Subcutaneous abdominal adipose tissue (tissue), 5 donors: ENCODE measurements at regions not wholly inside any gene's neighbourhood (a gene's known extent, or its start where the extent isn't known, plus 50 kb on each side); places are given as distances from the start of the nearest gene placed in this dataset.

Source experiments
- H3K27ac ChIP-seq: one replicate; pipeline ENCODE4 v1.7.0; 2013; ENCODE audit warnings: low read depth, mild to moderate bottlenecking, inconsistent platforms, low read length, moderate library complexity
- H3K27me3 ChIP-seq, 5 donors: one replicate each; pipeline ENCODE4 v1.7.0; 2013; ENCODE audit warnings: low read length in 5 of 5, inconsistent platforms in 1 of 5; ENCODE audit not compliant: control insufficient read depth in 5 of 5, insufficient read depth in 4 of 5
- H3K36me3 ChIP-seq, 5 donors: one replicate each; pipeline ENCODE4 v1.7.0; 2013; ENCODE audit warnings: low read length in 5 of 5; ENCODE audit not compliant: control insufficient read depth in 5 of 5, insufficient read depth in 5 of 5
- H3K4me1 ChIP-seq, 5 donors: one replicate each; pipeline ENCODE4 v1.7.0; 2013; ENCODE audit warnings: low read length in 5 of 5, mild to moderate bottlenecking in 3 of 5, moderate library complexity in 1 of 5; ENCODE audit not compliant: control insufficient read depth in 5 of 5, insufficient read depth in 5 of 5
- H3K4me3 ChIP-seq, 5 donors: one replicate each; pipeline ENCODE4 v1.7.0; 2013; ENCODE audit warnings: low read length in 5 of 5, low read depth in 1 of 5
- H3K9ac ChIP-seq, 5 donors: one replicate each; pipeline ENCODE4 v1.7.0; 2013; ENCODE audit warnings: low read length in 5 of 5, mild to moderate bottlenecking in 4 of 5, moderate library complexity in 3 of 5
- H3K9me3 ChIP-seq, 5 donors: one replicate each; pipeline ENCODE4 v1.7.0; 2013; ENCODE audit warnings: low read length in 5 of 5; ENCODE audit not compliant: control insufficient read depth in 5 of 5
- donor health status: healthy.
- donor health status: healthy.
- donor health status: healthy.
- donor health status: healthy.
- donor health status: healthy.

GRCh38 chr2:226423498-226423960, 376.1 kb downstream of the IRS1 start:
- no peak overlapping the region for H3K27ac ChIP-seq
- H3K36me3 ChIP-seq = no peaks in the 10 kb centered on the region
- no peaks in the 10 kb centered on the region for H3K9me3 ChIP-seq
- H3K4me1 ChIP-seq = peaks cover 0 to 16% (median 12%) of the 10 kb centered on the region in 5 donors
- H3K27me3 ChIP-seq = no peaks in the 10 kb centered on the region
- peak overlapping the region in 3 of 5 donors; percentile 1 to 41 (median 8) for H3K4me3 ChIP-seq
- H3K9ac ChIP-seq = peak overlapping the region in 1 of 5 donors; percentile 11

GRCh38 chr2:226420646-226421045, 379.0 kb downstream of the IRS1 start:
- H3K4me3 ChIP-seq = no peak overlapping the region
- no peaks in the 10 kb centered on the region for H3K36me3 ChIP-seq
- no peaks in the 10 kb centered on the region for H3K9me3 ChIP-seq
- no peak overlapping the region for H3K27ac ChIP-seq
- no peak overlapping the region for H3K9ac ChIP-seq
- H3K27me3 ChIP-seq = no peaks in the 10 kb centered on the region
- H3K4me1 ChIP-seq = peaks cover 0 to 16% (median 12%) of the 10 kb centered on the region in 5 donors

- Histone ChIP-seq H3K4me1 (peaks cover 0 to 17% (median 9%) of the 10 kb centered on the region in 5 donors), H3K9ac (no peak overlapping the region), H3K36me3 (no peaks in the 10 kb centered on the region), H3K4me3 (no peak overlapping the region), H3K9me3 (no peaks in the 10 kb centered on the region), H3K27ac (no peak overlapping the region), H3K27me3 (no peaks in the 10 kb centered on the region)
These were observed 381.1 kb downstream of the IRS1 start for GRCh38 chr2:226418521-226418920.

GRCh38 chr2:226414335-226414734, 385.3 kb downstream of the IRS1 start:
- Histone ChIP-seq H3K27me3 (no peaks in the 10 kb centered on the region), H3K9me3 (no peaks in the 10 kb centered on the region), H3K27ac (no peak overlapping the region), H3K4me3 (no peak overlapping the region), H3K4me1 (peaks cover 0 to 13% (median 5%) of the 10 kb centered on the region in 5 donors), H3K9ac (no peak overlapping the region), H3K36me3 (no peaks in the 10 kb centered on the region)

- Histone ChIP-seq H3K9ac (no peak overlapping the region), H3K4me1 (peaks cover 0 to 13% (median 5%) of the 10 kb centered on the region in 5 donors), H3K9me3 (no peaks in the 10 kb centered on the region), H3K27me3 (no peaks in the 10 kb centered on the region), H3K27ac (no peak overlapping the region), H3K4me3 (no peak overlapping the region), H3K36me3 (no peaks in the 10 kb centered on the region)
These were observed 386.0 kb downstream of the IRS1 start for GRCh38 chr2:226413498-226414130.

GRCh38 chr2:226411727-226412360, 387.8 kb downstream of the IRS1 start:
- Histone ChIP-seq H3K4me1 (peaks cover 0 to 13% (median 5%) of the 10 kb centered on the region in 5 donors), H3K36me3 (no peaks in the 10 kb centered on the region), H3K9ac (no peak overlapping the region), H3K4me3 (no peak overlapping the region), H3K9me3 (no peaks in the 10 kb centered on the region), H3K27me3 (no peaks in the 10 kb centered on the region), H3K27ac (no peak overlapping the region)

GRCh38 chr2:226411205-226411604, 388.4 kb downstream of the IRS1 start:
- H3K4me3 ChIP-seq = no peak overlapping the region
- H3K9me3 ChIP-seq = no peaks in the 10 kb centered on the region
- no peak overlapping the region for H3K27ac ChIP-seq
- peaks cover 0 to 13% (median 5%) of the 10 kb centered on the region in 5 donors for H3K4me1 ChIP-seq
- no peaks in the 10 kb centered on the region for H3K36me3 ChIP-seq
- no peak overlapping the region for H3K9ac ChIP-seq
- H3K27me3 ChIP-seq = no peaks in the 10 kb centered on the region

GRCh38 chr2:226410247-226410835, 389.3 kb downstream of the IRS1 start:
- no peak overlapping the region for H3K27ac ChIP-seq
- no peak overlapping the region for H3K4me3 ChIP-seq
- peaks cover 0 to 13% (median 5%) of the 10 kb centered on the region in 5 donors for H3K4me1 ChIP-seq
- no peaks in the 10 kb centered on the region for H3K9me3 ChIP-seq
- no peak overlapping the region for H3K9ac ChIP-seq
- no peaks in the 10 kb centered on the region for H3K27me3 ChIP-seq
- H3K36me3 ChIP-seq = no peaks in the 10 kb centered on the region

- Histone ChIP-seq H3K36me3 (no peaks in the 10 kb centered on the region), H3K4me1 (peaks cover 0 to 6% (median 1%) of the 10 kb centered on the region in 5 donors), H3K27me3 (no peaks in the 10 kb centered on the region), H3K27ac (no peak overlapping the region), H3K9me3 (no peaks in the 10 kb centered on the region), H3K4me3 (no peak overlapping the region), H3K9ac (no peak overlapping the region)
These were observed 390.5 kb downstream of the IRS1 start for GRCh38 chr2:226409134-226409533.

- Histone ChIP-seq H3K36me3 (no peaks in the 10 kb centered on the region), H3K27ac (no peak overlapping the region), H3K9ac (no peak overlapping the region), H3K4me3 (no peak overlapping the region), H3K4me1 (no peaks in the 10 kb centered on the region), H3K27me3 (no peaks in the 10 kb centered on the region), H3K9me3 (no peaks in the 10 kb centered on the region)
These were observed 391.5 kb downstream of the IRS1 start for GRCh38 chr2:226408141-226408540.
